Hepatocyte (in vitro differentiated cells): ENCODE measurements at regions not wholly inside any gene's neighbourhood (a gene's known extent, or its start where the extent isn't known, plus 50 kb on each side); places are given as distances from the start of the nearest gene placed in this dataset.

Experiments
- DNase-seq: peaks from one replicate; pipeline ENCODE4 v3.0.0-alpha.2; 2016; ENCODE audit warnings: low spot score
- H2AFZ ChIP-seq: fragments of 200-600 bp; sonication (generic); 2 replicates; pipeline ENCODE4 v1.6.0; 2016; ENCODE audit warnings: antibody characterized with exemption, mild to moderate bottlenecking
- H3K27ac ChIP-seq: fragments of 200-600 bp; sonication (generic); 2 replicates; pipeline ENCODE4 v1.5.1; 2016; ENCODE audit warnings: mild to moderate bottlenecking
- H3K27me3 ChIP-seq: fragments of 200-600 bp; sonication (generic); 2 replicates; pipeline ENCODE4 v1.6.1; 2016
- H3K36me3 ChIP-seq: fragments of 200-600 bp; sonication (generic); replicated peaks from 2 replicates; pipeline ENCODE4 v1.5.1; 2016; ENCODE audit warnings: low read depth; ENCODE audit not compliant: insufficient read depth
- H3K4me1 ChIP-seq: fragments of 200-600 bp; sonication (generic); 2 replicates; pipeline ENCODE4 v1.5.1; 2016; ENCODE audit warnings: mild to moderate bottlenecking, moderate library complexity; ENCODE audit not compliant: insufficient read depth
- H3K4me2 ChIP-seq: fragments of 200-600 bp; sonication (generic); 2 replicates; pipeline ENCODE4 v1.6.0; 2016
- H3K4me3 ChIP-seq: fragments of 200-600 bp; sonication (generic); 2 replicates; pipeline ENCODE4 v1.5.1; 2016; ENCODE audit warnings: mild to moderate bottlenecking
- H3K79me2 ChIP-seq: fragments of 200-600 bp; sonication (generic); 2 replicates; pipeline ENCODE4 v1.6.0; 2017; ENCODE audit warnings: mild to moderate bottlenecking
- H3K9me2 ChIP-seq: fragments of 200-600 bp; sonication (generic); replicated peaks from 2 replicates; pipeline ENCODE4 v1.6.0; 2017; ENCODE audit warnings: mild to moderate bottlenecking; ENCODE audit not compliant: insufficient read depth
- H3K9me3 ChIP-seq: fragments of 200-600 bp; sonication (generic); 2 replicates; pipeline ENCODE4 v1.5.1; 2016; ENCODE audit warnings: low read depth, mild to moderate bottlenecking
- H4K20me1 ChIP-seq: fragments of 200-600 bp; sonication (generic); 2 replicates; pipeline ENCODE4 v1.6.0; 2016; ENCODE audit warnings: mild to moderate bottlenecking; ENCODE audit not compliant: insufficient read depth, poor library complexity, severe bottlenecking
- EZH2 ChIP-seq: fragments of 200-600 bp; sonication (generic); IDR thresholded peaks from 2 replicates; pipeline ENCODE4 v1.6.1; 2016; ENCODE audit warnings: antibody characterized with exemption, mild to moderate bottlenecking, borderline replicate concordance
- EZH2phosphoT487 ChIP-seq: fragments of 200-600 bp; sonication (generic); IDR thresholded peaks from one replicate; pipeline ENCODE4 v1.6.1; 2018; ENCODE audit warnings: antibody characterized with exemption, mild to moderate bottlenecking, low read depth, moderate library complexity; ENCODE audit not compliant: unreplicated experiment, severe bottlenecking
- WGBS: methylation state at CpG from one replicate; pipeline ENCODE4 v1.1.6; 2016; ENCODE audit warnings: low lambda C conversion rate; ENCODE audit errors: missing lambda C conversion rate; 5-methylcytosine and 5-hydroxymethylcytosine counted together
- TF ChIP-seq, protein P1 (sequence below): fragments of 200-600 bp; sonication (generic); IDR thresholded peaks from 2 replicates; pipeline ENCODE4 v1.5.1; 2016; ENCODE audit warnings: antibody characterized with exemption, mild to moderate bottlenecking; ENCODE audit not compliant: poor library complexity

DNA sequence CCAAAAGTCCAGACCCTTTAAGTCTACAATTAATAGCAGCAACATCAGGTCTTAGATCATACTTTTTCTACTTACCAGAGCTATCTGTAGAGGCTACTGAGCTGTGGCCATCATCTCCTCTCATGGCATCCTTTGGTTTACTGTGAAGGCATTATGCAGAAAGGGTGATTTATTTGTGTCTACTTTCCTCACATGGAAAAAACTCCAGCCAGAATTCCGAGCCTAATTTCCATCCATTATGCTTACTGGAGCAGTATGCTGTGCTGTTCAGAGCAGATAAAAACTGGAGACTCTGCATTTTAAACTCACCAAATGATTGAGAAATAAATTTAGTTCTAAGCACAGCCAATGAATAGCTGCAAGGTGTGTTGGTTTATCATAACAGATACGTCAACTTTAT, 581.8 kb downstream of the ETS1 start:
- H3K79me2 ChIP-seq: no peaks in the 10 kb centered on the region
- H3K4me1 ChIP-seq: no peaks in the 10 kb centered on the region
- no peak overlapping the region for H2AFZ ChIP-seq
- no peak overlapping the region for H3K4me3 ChIP-seq
- H3K27me3 ChIP-seq: no peaks in the 10 kb centered on the region
- no peak overlapping the region for H3K27ac ChIP-seq
- no peaks in the 10 kb centered on the region for H4K20me1 ChIP-seq
- WGBS: 76% methylated on average over 2 of the region's 2 CpGs
- DNase-seq: no peak
- no peaks in the 10 kb centered on the region for H3K9me3 ChIP-seq
- no peak for TF ChIP-seq EZH2phosphoT487
- no peaks in the 10 kb centered on the region for H3K36me3 ChIP-seq
- H3K9me2 ChIP-seq: no peaks in the 10 kb centered on the region
- H3K4me2 ChIP-seq: no peak overlapping the region

DNA sequence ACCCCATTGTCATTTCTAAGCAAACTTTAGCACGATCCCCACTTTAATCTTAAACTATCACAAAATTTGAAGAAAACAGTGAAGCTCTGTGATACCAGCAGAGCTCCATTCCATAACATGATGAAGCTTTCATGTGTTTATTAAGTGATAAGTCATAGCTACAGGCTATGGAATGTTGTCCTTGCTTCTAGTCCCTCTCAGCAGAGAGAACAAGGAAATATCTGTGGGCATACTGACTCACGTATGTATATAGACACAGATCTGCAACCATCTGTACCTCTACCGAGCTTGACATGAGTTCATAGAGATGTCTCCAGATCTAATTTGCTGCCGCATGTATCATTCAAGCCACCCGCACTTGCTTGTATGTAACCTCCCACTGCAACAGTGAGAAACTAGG, 588.9 kb downstream of the ETS1 start:
- peaks cover 12% of the 10 kb centered on the region for H3K4me1 ChIP-seq
- H2AFZ ChIP-seq: no peak overlapping the region
- no peaks in the 10 kb centered on the region for H3K36me3 ChIP-seq
- TF ChIP-seq EZH2: no peak
- no peaks in the 10 kb centered on the region for H4K20me1 ChIP-seq
- H3K27ac ChIP-seq: no peak overlapping the region
- no peaks in the 10 kb centered on the region for H3K9me2 ChIP-seq
- H3K9me3 ChIP-seq: no peaks in the 10 kb centered on the region
- H3K4me3 ChIP-seq: no peak overlapping the region
- no peaks in the 10 kb centered on the region for H3K79me2 ChIP-seq
- H3K4me2 ChIP-seq: no peak overlapping the region
- whole genome bisulfite sequencing: 87% methylated on average over 5 of the region's 5 CpGs
- H3K27me3 ChIP-seq: no peaks in the 10 kb centered on the region
- DNase-seq: no peak

DNA sequence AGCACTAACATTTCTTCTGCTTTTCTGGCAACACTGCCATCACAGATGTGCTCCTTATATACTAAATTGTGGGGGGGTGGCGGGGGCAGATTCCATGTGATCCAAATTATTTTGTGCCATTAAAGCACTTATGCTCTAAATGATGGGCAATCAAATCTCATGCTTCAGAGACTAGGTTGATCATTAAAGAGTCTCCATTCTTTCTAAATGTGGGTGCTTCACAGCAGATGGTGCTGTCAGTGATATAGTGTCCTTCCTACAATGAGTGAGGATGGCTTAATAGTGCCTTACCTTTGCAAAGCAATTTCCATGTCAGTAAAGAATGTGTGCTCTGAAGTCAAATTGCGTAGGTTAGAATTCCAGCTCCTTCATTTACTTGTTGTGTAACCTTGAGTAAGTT, 589.8 kb downstream of the ETS1 start:
- H3K4me3 ChIP-seq: no peak overlapping the region
- H3K27me3 ChIP-seq: no peaks in the 10 kb centered on the region
- no peaks in the 10 kb centered on the region for H3K79me2 ChIP-seq
- H2AFZ ChIP-seq: no peak overlapping the region
- peaks cover 12% of the 10 kb centered on the region for H3K4me1 ChIP-seq
- no peaks in the 10 kb centered on the region for H4K20me1 ChIP-seq
- no peak overlapping the region for H3K4me2 ChIP-seq
- H3K9me2 ChIP-seq: no peaks in the 10 kb centered on the region
- TF ChIP-seq EZH2 (no peak), EZH2phosphoT487 (no peak)
- TF ChIP-seq, protein P1, sequence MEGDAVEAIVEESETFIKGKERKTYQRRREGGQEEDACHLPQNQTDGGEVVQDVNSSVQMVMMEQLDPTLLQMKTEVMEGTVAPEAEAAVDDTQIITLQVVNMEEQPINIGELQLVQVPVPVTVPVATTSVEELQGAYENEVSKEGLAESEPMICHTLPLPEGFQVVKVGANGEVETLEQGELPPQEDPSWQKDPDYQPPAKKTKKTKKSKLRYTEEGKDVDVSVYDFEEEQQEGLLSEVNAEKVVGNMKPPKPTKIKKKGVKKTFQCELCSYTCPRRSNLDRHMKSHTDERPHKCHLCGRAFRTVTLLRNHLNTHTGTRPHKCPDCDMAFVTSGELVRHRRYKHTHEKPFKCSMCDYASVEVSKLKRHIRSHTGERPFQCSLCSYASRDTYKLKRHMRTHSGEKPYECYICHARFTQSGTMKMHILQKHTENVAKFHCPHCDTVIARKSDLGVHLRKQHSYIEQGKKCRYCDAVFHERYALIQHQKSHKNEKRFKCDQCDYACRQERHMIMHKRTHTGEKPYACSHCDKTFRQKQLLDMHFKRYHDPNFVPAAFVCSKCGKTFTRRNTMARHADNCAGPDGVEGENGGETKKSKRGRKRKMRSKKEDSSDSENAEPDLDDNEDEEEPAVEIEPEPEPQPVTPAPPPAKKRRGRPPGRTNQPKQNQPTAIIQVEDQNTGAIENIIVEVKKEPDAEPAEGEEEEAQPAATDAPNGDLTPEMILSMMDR: no peak
- WGBS: 84% methylated on average over 2 of the region's 2 CpGs
- DNase-seq: no peak
- H3K27ac ChIP-seq: no peak overlapping the region
- no peaks in the 10 kb centered on the region for H3K36me3 ChIP-seq
- H3K9me3 ChIP-seq: no peaks in the 10 kb centered on the region

DNA sequence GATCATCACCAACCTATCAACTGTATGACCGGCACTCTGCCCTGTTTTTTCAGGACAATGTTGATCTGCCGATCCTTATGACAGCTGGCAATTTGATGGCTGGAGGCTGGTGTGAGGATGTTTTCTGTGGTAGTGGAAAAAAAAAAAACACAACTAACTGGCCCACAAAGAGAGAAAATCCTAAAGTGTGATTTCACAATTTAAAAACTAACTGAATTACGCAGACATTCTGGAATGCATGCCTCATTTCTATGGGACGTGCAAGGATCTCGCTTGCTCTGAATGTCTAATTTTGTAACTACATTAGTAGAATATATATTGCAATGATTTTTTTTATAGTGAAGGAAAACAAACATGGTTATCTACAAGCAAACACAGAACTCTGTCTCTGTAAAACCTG, 590.5 kb downstream of the ETS1 start:
- WGBS: 92% methylated on average over 5 of the region's 5 CpGs
- H3K9me3 ChIP-seq: no peaks in the 10 kb centered on the region
- no peak overlapping the region for H3K4me3 ChIP-seq
- H4K20me1 ChIP-seq: no peaks in the 10 kb centered on the region
- no peak overlapping the region for H3K27ac ChIP-seq
- no peak for TF ChIP-seq EZH2
- TF ChIP-seq EZH2phosphoT487: no peak
- TF ChIP-seq, protein P1: no peak
- no peaks in the 10 kb centered on the region for H3K9me2 ChIP-seq
- no peaks in the 10 kb centered on the region for H3K79me2 ChIP-seq
- DNase-seq: no peak
- peaks cover 12% of the 10 kb centered on the region for H3K4me1 ChIP-seq
- H3K4me2 ChIP-seq: no peak overlapping the region
- H2AFZ ChIP-seq: no peak overlapping the region
- no peaks in the 10 kb centered on the region for H3K27me3 ChIP-seq
- H3K36me3 ChIP-seq: no peaks in the 10 kb centered on the region

DNA sequence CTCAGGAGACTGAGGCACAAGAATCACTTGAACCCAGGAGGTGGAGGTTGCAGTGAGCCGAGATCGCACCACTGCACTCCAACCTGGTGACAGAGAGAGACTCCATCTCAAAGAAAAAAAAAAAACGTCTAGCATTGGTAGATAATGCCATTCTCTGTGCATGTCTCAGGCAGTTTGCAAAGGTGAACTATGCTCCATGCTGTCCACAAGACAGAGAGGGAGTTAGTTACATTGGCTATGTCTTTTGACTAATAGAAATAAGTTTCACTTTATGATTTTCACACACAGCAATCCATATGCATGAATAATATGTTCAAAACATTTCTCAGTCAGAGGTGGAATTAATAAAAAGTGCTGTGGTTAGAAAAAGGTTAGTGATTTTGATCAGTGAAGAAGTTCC, 591.4 kb downstream of the ETS1 start:
- H3K9me2 ChIP-seq: no peaks in the 10 kb centered on the region
- no peak for DNase-seq
- H3K27me3 ChIP-seq: no peaks in the 10 kb centered on the region
- 89% methylated on average over 3 of the region's 3 CpGs for WGBS
- TF ChIP-seq EZH2phosphoT487 (no peak), EZH2 (no peak)
- TF ChIP-seq, protein P1: no peak
- H3K9me3 ChIP-seq: no peaks in the 10 kb centered on the region
- no peaks in the 10 kb centered on the region for H4K20me1 ChIP-seq
- no peaks in the 10 kb centered on the region for H3K79me2 ChIP-seq
- no peaks in the 10 kb centered on the region for H3K36me3 ChIP-seq
- H3K4me1 ChIP-seq: peaks cover 12% of the 10 kb centered on the region
- no peak overlapping the region for H3K4me3 ChIP-seq
- H3K27ac ChIP-seq: no peak overlapping the region
- no peak overlapping the region for H2AFZ ChIP-seq
- no peak overlapping the region for H3K4me2 ChIP-seq
